SW480 (cell line): ENCODE measurements at regions not wholly inside any gene's neighbourhood (a gene's known extent, or its start where the extent isn't known, plus 50 kb on each side); places are given as distances from the start of the nearest gene placed in this dataset.
"Not testable (repeated sequence)": the region's sequence is repeated elsewhere in the genome, so short reads cannot be mapped to it uniquely, and the experiment has no call there.

ENCODE experiments used
- DNase-seq: peaks from one replicate; pipeline ENCODE4 v3.0.0-alpha.2; 2016; ENCODE audit warnings: low spot score

GRCh38 chr10:44278837-44279324, 106.0 kb downstream of the CXCL12 start:
- no peak for DNase-seq

- not testable (repeated sequence) for DNase-seq
Measured at GRCh38 chr10:44268435-44268948, 116.4 kb downstream of the CXCL12 start.

GRCh38 chr10:44267007-44267406, 117.9 kb downstream of the CXCL12 start:
- no peak for DNase-seq

- no peak for DNase-seq
Measured at GRCh38 chr10:44264244-44264643, 120.7 kb downstream of the CXCL12 start.

GRCh38 chr10:44263771-44264170, 121.1 kb downstream of the CXCL12 start:
- no peak for DNase-seq

- no peak for DNase-seq
Measured at GRCh38 chr10:44262551-44263251, 122.2 kb downstream of the CXCL12 start.

- DNase-seq, result no peak
Measured at GRCh38 chr10:44261710-44262455, 123.0 kb downstream of the CXCL12 start.

DNA sequence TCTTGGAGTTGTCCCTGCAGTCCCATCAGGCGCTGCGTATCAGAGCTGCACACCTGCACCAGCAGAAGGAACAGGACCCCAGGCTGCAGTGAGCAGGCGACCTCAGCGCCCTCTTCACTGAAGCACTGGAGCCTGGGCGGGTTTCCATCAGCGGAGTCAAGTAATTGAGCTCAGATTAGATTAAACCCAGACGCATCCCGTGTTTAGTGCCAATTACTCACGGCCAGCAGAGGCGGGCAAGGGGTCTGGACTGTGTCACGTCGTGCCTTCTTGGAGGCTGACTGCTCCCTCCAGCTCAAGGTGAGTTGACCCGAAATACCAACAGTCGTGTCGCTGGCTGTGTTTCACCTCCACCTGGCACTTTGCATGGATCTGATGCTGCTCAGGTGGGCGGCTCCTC, 123.6 kb downstream of the CXCL12 start:
- DNase-seq, result no peak

- no peak for DNase-seq
Measured at GRCh38 chr10:44260286-44260928, 124.5 kb downstream of the CXCL12 start.

- DNase-seq, result no peak
Measured at GRCh38 chr10:44259090-44259874, 125.6 kb downstream of the CXCL12 start.

DNA sequence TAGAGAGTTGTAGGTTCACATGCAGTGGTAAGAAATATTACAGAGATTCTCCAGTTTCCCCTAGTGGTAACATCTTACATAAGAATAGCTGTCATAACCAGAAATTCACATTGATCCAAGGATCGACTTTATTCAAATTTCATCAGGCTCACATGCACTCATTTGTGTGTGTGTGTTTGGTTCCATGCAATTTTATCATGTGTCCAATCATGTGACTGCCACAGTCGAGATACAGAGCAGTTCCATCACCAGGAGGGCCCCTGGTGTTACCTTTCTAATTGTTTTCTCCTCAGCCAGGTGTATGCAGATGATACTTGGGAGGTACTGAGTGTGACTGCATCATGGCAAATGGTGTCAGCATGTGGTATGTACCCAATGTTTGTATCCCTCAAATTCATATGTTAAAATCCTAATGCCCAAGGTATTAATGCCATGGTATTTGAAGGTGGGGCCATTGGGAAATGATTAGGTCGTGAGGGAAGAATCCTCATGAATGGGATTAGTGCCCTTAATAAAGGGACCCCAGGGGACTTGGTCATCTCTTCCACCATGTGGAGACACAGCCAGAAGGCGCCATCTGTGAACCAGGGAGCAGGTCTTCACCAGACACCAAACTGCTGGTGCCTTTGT, 126.3 kb downstream of the CXCL12 start:
- DNase-seq, result no peak

DNA sequence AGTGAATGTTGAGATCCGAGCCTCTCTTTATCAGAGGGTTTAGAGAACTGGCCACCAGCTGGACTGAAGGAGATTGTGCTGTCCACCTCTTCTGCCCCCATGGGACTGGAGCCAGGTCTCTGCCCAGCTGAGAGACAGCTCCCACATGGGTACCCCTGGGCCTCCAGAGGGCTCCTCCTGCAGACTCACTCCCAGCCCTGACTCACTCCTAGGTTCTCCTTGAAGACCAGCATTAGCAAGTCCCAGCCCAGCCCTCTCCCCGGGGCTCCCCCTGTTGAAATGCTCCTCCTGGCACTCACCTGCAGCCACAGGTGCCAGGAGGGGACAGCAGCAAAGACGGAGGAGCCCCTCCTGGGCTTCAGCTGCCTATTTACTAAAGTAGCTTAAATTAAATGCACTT, 126.9 kb downstream of the CXCL12 start:
- no peak for DNase-seq

- no peak for DNase-seq
Measured at GRCh38 chr10:44253769-44254462, 131.0 kb downstream of the CXCL12 start.

DNA sequence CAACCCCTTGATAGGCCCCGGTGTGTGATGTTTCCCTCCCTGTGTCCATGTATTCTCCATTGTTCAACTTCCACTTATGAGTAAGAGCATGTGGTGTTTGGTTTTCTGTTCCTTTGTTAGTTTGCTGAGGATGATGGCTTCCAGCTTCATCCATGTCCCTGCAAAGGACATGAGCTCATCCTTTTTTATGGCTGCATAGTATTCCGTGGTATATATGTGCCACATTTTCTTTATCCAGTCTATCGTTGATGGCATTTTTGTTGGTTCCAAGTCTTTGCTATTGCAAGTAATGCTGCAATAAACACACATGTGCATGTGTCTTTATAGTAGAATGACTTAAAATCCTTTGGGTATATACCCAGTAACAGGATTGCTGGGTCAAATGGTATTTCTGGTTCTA, 132.3 kb downstream of the CXCL12 start:
- DNase-seq, result not testable (repeated sequence)

DNA sequence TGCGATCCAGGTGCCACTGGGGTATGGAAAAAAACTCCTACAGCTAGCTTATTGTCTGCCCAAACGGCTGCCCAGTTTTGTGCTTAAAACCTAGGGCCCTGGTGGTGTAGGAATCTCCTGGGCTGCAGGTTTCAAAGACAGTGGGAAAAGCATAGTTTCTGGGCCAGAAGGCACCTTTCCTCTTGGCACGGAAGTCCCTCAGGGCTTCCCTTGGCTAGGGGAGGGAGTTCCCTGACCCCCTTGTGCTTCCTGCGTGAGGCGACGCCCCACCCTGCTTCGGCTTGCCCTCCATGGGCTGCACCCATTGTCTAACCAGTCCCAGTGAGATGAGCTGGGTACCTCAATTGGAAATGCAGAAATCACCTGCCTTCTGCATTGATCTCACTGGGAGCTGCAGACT, 135.0 kb downstream of the CXCL12 start:
- not testable (repeated sequence) for DNase-seq

GRCh38 chr10:44249490-44249889, 135.4 kb downstream of the CXCL12 start:
- no peak for DNase-seq

DNA sequence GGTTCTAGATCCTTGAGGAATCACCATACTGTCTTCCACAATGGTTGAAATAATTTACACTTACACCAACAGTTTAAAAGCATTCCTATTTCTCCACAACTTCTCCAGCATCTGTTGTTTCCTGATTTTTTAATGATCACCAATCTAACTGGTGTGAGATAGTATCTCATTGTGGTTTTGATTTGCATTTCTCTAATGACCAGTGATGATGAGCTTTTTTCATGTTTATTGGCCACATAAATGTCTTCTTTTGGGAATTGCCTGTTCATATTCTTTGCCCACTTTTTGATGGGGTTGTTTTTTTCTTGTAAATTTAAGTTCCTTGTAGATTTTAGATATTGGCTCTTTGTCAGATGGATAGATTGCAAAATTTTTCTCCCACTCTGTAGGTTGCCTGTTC, 138.2 kb downstream of the CXCL12 start:
- not testable (repeated sequence) for DNase-seq

GRCh38 chr10:44246287-44246686, 138.6 kb downstream of the CXCL12 start:
- DNase-seq, result not testable (repeated sequence)

- DNase-seq, result no peak
Measured at GRCh38 chr10:44245601-44245938, 139.3 kb downstream of the CXCL12 start.

GRCh38 chr10:44244745-44245600, 139.9 kb downstream of the CXCL12 start:
- no peak for DNase-seq
